ENCODE measurements at regions not wholly inside any gene's neighbourhood (a gene's known extent, or its start where the extent isn't known, plus 50 kb on each side); places are given as distances from the start of the nearest gene placed in this dataset.
A peak's percentile ranks its signal among the peaks of the same experiment; 100 is the strongest.

- Histone ChIP-seq H3K4me1 (ENCODE audit: control insufficient read depth, insufficient read depth, low read length) (no peaks in the 10 kb centered on the region), H3K27me3 (ENCODE audit: control insufficient read depth, insufficient read depth, low read length) (no peaks in the 10 kb centered on the region), H3K36me3 (ENCODE audit: control insufficient read depth, insufficient read depth, low read length) (no peaks in the 10 kb centered on the region), H3K27ac (ENCODE audit: low read length) (no peak overlapping the region), H3K4me3 (ENCODE audit: low read length) (no peak overlapping the region), H3K9me3 (ENCODE audit: control insufficient read depth, low read depth, low read length) (peaks cover 9% of the 10 kb centered on the region)
- no peak for DNase-seq
- 98% methylated on average over 12 of the region's 49 CpGs for WGBS (ENCODE audit: insufficient coverage, low lambda C conversion rate)
Measured at GRCh38 chr5:4866131-4866659, 273.9 kb upstream of the ADAMTS16 start.

- no peaks in the 10 kb centered on the region for H3K36me3 ChIP-seq (ENCODE audit: control insufficient read depth, insufficient read depth, low read length)
- no CpG with 5 or more reads among the region's 21 CpGs for WGBS (ENCODE audit: insufficient coverage, low lambda C conversion rate)
- no peak for DNase-seq
- no peak overlapping the region for H3K27ac ChIP-seq (ENCODE audit: low read length)
- no peaks in the 10 kb centered on the region for H3K4me1 ChIP-seq (ENCODE audit: control insufficient read depth, insufficient read depth, low read length)
- H3K4me3 ChIP-seq (ENCODE audit: low read length): no peak overlapping the region
- H3K27me3 ChIP-seq (ENCODE audit: control insufficient read depth, insufficient read depth, low read length): no peaks in the 10 kb centered on the region
- peaks cover 9% of the 10 kb centered on the region for H3K9me3 ChIP-seq (ENCODE audit: control insufficient read depth, low read depth, low read length)
Measured at GRCh38 chr5:4866817-4867216, 273.3 kb upstream of the ADAMTS16 start.

GRCh38 chr5:4868140-4868735, 271.9 kb upstream of the ADAMTS16 start:
- no peaks in the 10 kb centered on the region for H3K4me1 ChIP-seq (ENCODE audit: control insufficient read depth, insufficient read depth, low read length)
- H3K27me3 ChIP-seq (ENCODE audit: control insufficient read depth, insufficient read depth, low read length): no peaks in the 10 kb centered on the region
- no peak for DNase-seq
- no peak overlapping the region for H3K27ac ChIP-seq (ENCODE audit: low read length)
- H3K9me3 ChIP-seq (ENCODE audit: control insufficient read depth, low read depth, low read length): peaks cover 9% of the 10 kb centered on the region
- no CpG with 5 or more reads among the region's 9 CpGs for WGBS (ENCODE audit: insufficient coverage, low lambda C conversion rate)
- no peak overlapping the region for H3K4me3 ChIP-seq (ENCODE audit: low read length)
- H3K36me3 ChIP-seq (ENCODE audit: control insufficient read depth, insufficient read depth, low read length): no peaks in the 10 kb centered on the region

- no CpG with 5 or more reads among the region's 8 CpGs for WGBS (ENCODE audit: insufficient coverage, low lambda C conversion rate)
- Histone ChIP-seq H3K36me3 (ENCODE audit: control insufficient read depth, insufficient read depth, low read length) (no peaks in the 10 kb centered on the region), H3K4me1 (ENCODE audit: control insufficient read depth, insufficient read depth, low read length) (no peaks in the 10 kb centered on the region), H3K27ac (ENCODE audit: low read length) (no peak overlapping the region), H3K27me3 (ENCODE audit: control insufficient read depth, insufficient read depth, low read length) (no peaks in the 10 kb centered on the region), H3K4me3 (ENCODE audit: low read length) (no peak overlapping the region), H3K9me3 (ENCODE audit: control insufficient read depth, low read depth, low read length) (no peaks in the 10 kb centered on the region)
- no peak for DNase-seq
Measured at GRCh38 chr5:4873652-4874051, 266.5 kb upstream of the ADAMTS16 start.

- Histone ChIP-seq H3K27me3 (ENCODE audit: control insufficient read depth, insufficient read depth, low read length) (no peaks in the 10 kb centered on the region), H3K27ac (ENCODE audit: low read length) (no peak overlapping the region), H3K36me3 (ENCODE audit: control insufficient read depth, insufficient read depth, low read length) (no peaks in the 10 kb centered on the region), H3K9me3 (ENCODE audit: control insufficient read depth, low read depth, low read length) (no peaks in the 10 kb centered on the region), H3K4me3 (ENCODE audit: low read length) (no peak overlapping the region), H3K4me1 (ENCODE audit: control insufficient read depth, insufficient read depth, low read length) (no peaks in the 10 kb centered on the region)
- WGBS (ENCODE audit: insufficient coverage, low lambda C conversion rate): no CpG with 5 or more reads among the region's 10 CpGs
- DNase-seq: no peak
Measured at GRCh38 chr5:4874097-4874496, 266.0 kb upstream of the ADAMTS16 start.

- no CpG with 5 or more reads among the region's 4 CpGs for WGBS (ENCODE audit: insufficient coverage, low lambda C conversion rate)
Measured at GRCh38 chr5:4875942-4876341, 264.2 kb upstream of the ADAMTS16 start.

GRCh38 chr5:4876804-4877203, 263.3 kb upstream of the ADAMTS16 start:
- H3K4me1 ChIP-seq (ENCODE audit: control insufficient read depth, insufficient read depth, low read length): no peaks in the 10 kb centered on the region
- no CpG with 5 or more reads among the region's 9 CpGs for WGBS (ENCODE audit: insufficient coverage, low lambda C conversion rate)
- no peaks in the 10 kb centered on the region for H3K27me3 ChIP-seq (ENCODE audit: control insufficient read depth, insufficient read depth, low read length)
- DNase-seq: no peak
- H3K36me3 ChIP-seq (ENCODE audit: control insufficient read depth, insufficient read depth, low read length): no peaks in the 10 kb centered on the region
- no peak overlapping the region for H3K27ac ChIP-seq (ENCODE audit: low read length)
- no peak overlapping the region for H3K4me3 ChIP-seq (ENCODE audit: low read length)
- H3K9me3 ChIP-seq (ENCODE audit: control insufficient read depth, low read depth, low read length): no peaks in the 10 kb centered on the region

More at GRCh38 chr5:4875942-4876341, 264.2 kb upstream of the ADAMTS16 start:
- Histone ChIP-seq H3K36me3 (ENCODE audit: control insufficient read depth, insufficient read depth, low read length) (no peaks in the 10 kb centered on the region), H3K4me3 (ENCODE audit: low read length) (no peak overlapping the region), H3K27me3 (ENCODE audit: control insufficient read depth, insufficient read depth, low read length) (no peaks in the 10 kb centered on the region), H3K4me1 (ENCODE audit: control insufficient read depth, insufficient read depth, low read length) (no peaks in the 10 kb centered on the region), H3K27ac (ENCODE audit: low read length) (no peak overlapping the region), H3K9me3 (ENCODE audit: control insufficient read depth, low read depth, low read length) (no peaks in the 10 kb centered on the region)
- no peak for DNase-seq

GRCh38 chr5:4877579-4877978, 262.6 kb upstream of the ADAMTS16 start:
- no CpG with 5 or more reads among the region's 6 CpGs for WGBS (ENCODE audit: insufficient coverage, low lambda C conversion rate)
- H3K4me3 ChIP-seq (ENCODE audit: low read length): no peak overlapping the region
- H3K27ac ChIP-seq (ENCODE audit: low read length): no peak overlapping the region
- DNase-seq: no peak
- H3K4me1 ChIP-seq (ENCODE audit: control insufficient read depth, insufficient read depth, low read length): no peaks in the 10 kb centered on the region
- no peaks in the 10 kb centered on the region for H3K9me3 ChIP-seq (ENCODE audit: control insufficient read depth, low read depth, low read length)
- no peaks in the 10 kb centered on the region for H3K36me3 ChIP-seq (ENCODE audit: control insufficient read depth, insufficient read depth, low read length)
- no peaks in the 10 kb centered on the region for H3K27me3 ChIP-seq (ENCODE audit: control insufficient read depth, insufficient read depth, low read length)

GRCh38 chr5:4879075-4879474, 261.1 kb upstream of the ADAMTS16 start:
- Histone ChIP-seq H3K36me3 (ENCODE audit: control insufficient read depth, insufficient read depth, low read length) (no peaks in the 10 kb centered on the region), H3K27ac (ENCODE audit: low read length) (no peak overlapping the region), H3K27me3 (ENCODE audit: control insufficient read depth, insufficient read depth, low read length) (no peaks in the 10 kb centered on the region), H3K4me1 (ENCODE audit: control insufficient read depth, insufficient read depth, low read length) (no peaks in the 10 kb centered on the region), H3K4me3 (ENCODE audit: low read length) (no peak overlapping the region), H3K9me3 (ENCODE audit: control insufficient read depth, low read depth, low read length) (no peaks in the 10 kb centered on the region)
- no CpG with 5 or more reads among the region's 10 CpGs for WGBS (ENCODE audit: insufficient coverage, low lambda C conversion rate)
- DNase-seq: no peak

- Histone ChIP-seq H3K9me3 (ENCODE audit: control insufficient read depth, low read depth, low read length) (no peaks in the 10 kb centered on the region), H3K4me1 (ENCODE audit: control insufficient read depth, insufficient read depth, low read length) (no peaks in the 10 kb centered on the region), H3K36me3 (ENCODE audit: control insufficient read depth, insufficient read depth, low read length) (no peaks in the 10 kb centered on the region), H3K27me3 (ENCODE audit: control insufficient read depth, insufficient read depth, low read length) (no peaks in the 10 kb centered on the region), H3K27ac (ENCODE audit: low read length) (no peak overlapping the region), H3K4me3 (ENCODE audit: low read length) (no peak overlapping the region)
- peak; percentile 38 to 44 for DNase-seq
- no CpG with 5 or more reads among the region's 15 CpGs for WGBS (ENCODE audit: insufficient coverage, low lambda C conversion rate)
Measured at GRCh38 chr5:4879693-4880303, 260.3 kb upstream of the ADAMTS16 start.

- H3K4me1 ChIP-seq (ENCODE audit: control insufficient read depth, insufficient read depth, low read length): no peaks in the 10 kb centered on the region
- no peaks in the 10 kb centered on the region for H3K9me3 ChIP-seq (ENCODE audit: control insufficient read depth, low read depth, low read length)
- H3K27ac ChIP-seq (ENCODE audit: low read length): no peak overlapping the region
- peak in 1 of 2 donors; percentile 12 for DNase-seq
- H3K36me3 ChIP-seq (ENCODE audit: control insufficient read depth, insufficient read depth, low read length): no peaks in the 10 kb centered on the region
- no peak overlapping the region for H3K4me3 ChIP-seq (ENCODE audit: low read length)
- no peaks in the 10 kb centered on the region for H3K27me3 ChIP-seq (ENCODE audit: control insufficient read depth, insufficient read depth, low read length)
- WGBS (ENCODE audit: insufficient coverage, low lambda C conversion rate): no CpG with 5 or more reads among the region's 15 CpGs
Measured at GRCh38 chr5:4880304-4880741, 259.8 kb upstream of the ADAMTS16 start.
